Breast epithelium (tissue), 3 donors: ENCODE measurements at regions not wholly inside any gene's neighbourhood (a gene's known extent, or its start where the extent isn't known, plus 50 kb on each side); places are given as distances from the start of the nearest gene placed in this dataset.

Source experiments
- CTCF ChIP-seq, 3 donors: fragments of 450-650 bp; IDR thresholded peaks; one replicate each; pipeline ENCODE4 v1.5.1; 2016 to 2017; ENCODE audit warnings: antibody characterized with exemption in 3 of 3, mild to moderate bottlenecking in 3 of 3, moderate library complexity in 3 of 3
- POLR2A ChIP-seq: fragments of 450-650 bp; IDR thresholded peaks from one replicate; pipeline ENCODE4 v1.6.1; 2016; ENCODE audit warnings: antibody characterized with exemption, mild to moderate bottlenecking, moderate library complexity
- POLR2AphosphoS5 ChIP-seq, 3 donors: sonication (generic); formaldehyde crosslinking; IDR thresholded peaks; one replicate each; pipeline ENCODE4 v1.6.1; 2017; ENCODE audit warnings: antibody characterized with exemption in 3 of 3

- TF ChIP-seq POLR2AphosphoS5 (IDR thresholded peaks at IDR 0.05) (no peak), CTCF (IDR thresholded peaks at IDR 0.05) (no peak), POLR2A (no peak)
Observed at GRCh38 chr13:63497601-63498000, 2082.0 kb upstream of the PCDH20 start.
